K562 (cell line): ENCODE measurements at regions not wholly inside any gene's neighbourhood (a gene's known extent, or its start where the extent isn't known, plus 50 kb on each side); places are given as distances from the start of the nearest gene placed in this dataset.

ENCODE experiments used
- ATAC-seq: fragments of 200-7000 bp; cut with Tn5 transposase; 3 replicates; pipeline ENCODE4 v1.9.1; 2020; ENCODE audit warnings: moderate library complexity
- BruUV-seq: library from RNA; stranded (reverse); fragments of 400-500 nt; replicated peaks from 2 replicates; lab custom pipeline; 2021; lab: Mats Ljungman, UMichigan
- CTCF ChIA-PET: fragments of 300-600 bp; formaldehyde crosslinking; extraction: SDS; loops from one replicate; lab custom pipeline; 2021; ENCODE audit warnings: low intra/inter-chr PET ratio; lab: Yijun Ruan, JAX
- POLR2A ChIA-PET: fragments of 300-600, 350-650 bp; sonication (Branson Sonifier 250); formaldehyde crosslinking; extraction: SDS; loops from one replicate; lab custom pipeline; 2021; ENCODE audit warnings: antibody characterized with exemption, inconsistent platforms; lab: Yijun Ruan, JAX
- DNase-seq, 4 experiments: peaks; one replicate each; pipeline versions ENCODE4 v3.0.0 to v3.0.0-alpha.2; 2011 to 2018; ENCODE audit warnings: low spot score in 3 of 4, mixed read lengths in 3 of 4; ENCODE audit errors: extremely low read depth in 1 of 4
- FAIRE-seq: peaks from 2 replicates; lab custom pipeline; 2011; peaks lifted over from hg19 to GRCh38; lab: Jason Lieb, UNC
- H2AFZ ChIP-seq: 2 replicates; pipeline ENCODE4 v1.6.0; 2011; ENCODE audit warnings: low read depth, low read length, control low read depth, inconsistent platforms
- H3K27ac ChIP-seq: fragments of 200-600 bp; 3 replicates; pipeline ENCODE4 v1.8.0; 2011; ENCODE audit warnings: low read depth, mild to moderate bottlenecking, control low read depth, inconsistent platforms, low read length, moderate library complexity, mixed read lengths; ENCODE audit errors: extremely low read depth
- H3K27me3 ChIP-seq, 2 experiments: fragments of 300-600 bp in 1 of 2; 2 replicates in 1 of 2; 3 replicates in 1 of 2; pipeline versions ENCODE4 v1.6.0 to v1.8.0; 2011; ENCODE audit warnings: inconsistent platforms in 2 of 2, low read length in 2 of 2, mild to moderate bottlenecking in 1 of 2, mixed read lengths in 1 of 2, moderate library complexity in 1 of 2; ENCODE audit not compliant: control insufficient read depth in 2 of 2, insufficient read depth in 2 of 2
- H3K36me3 ChIP-seq: fragments of 300-600 bp; 3 replicates; pipeline ENCODE4 v1.8.0; 2011; ENCODE audit warnings: mild to moderate bottlenecking, low read length, inconsistent platforms; ENCODE audit not compliant: control insufficient read depth, insufficient read depth
- H3K4me1 ChIP-seq, 2 experiments: fragments of 200-600 bp in 1 of 2; replicated peaks in 1 of 2; 2 replicates in 1 of 2; 3 replicates in 1 of 2; pipeline versions ENCODE4 v1.5.1 to v1.8.0; 2011; ENCODE audit warnings: inconsistent platforms in 2 of 2, low read length in 2 of 2, mild to moderate bottlenecking in 1 of 2, mixed read lengths in 1 of 2, moderate library complexity in 1 of 2; ENCODE audit not compliant: control insufficient read depth in 2 of 2, insufficient read depth in 2 of 2
- H3K4me2 ChIP-seq: 2 replicates; pipeline ENCODE4 v1.6.1; 2011; ENCODE audit warnings: low read length, control low read depth, inconsistent platforms, mixed read lengths; ENCODE audit not compliant: insufficient read depth
- H3K4me3 ChIP-seq: fragments of 200-600 bp; sonication (generic), shearing (Covaris generic); 2 replicates; pipeline ENCODE4 v1.5.1; 2016; ENCODE audit warnings: control low read depth, inconsistent platforms
- H3K79me2 ChIP-seq: fragments of 200-600 bp; 3 replicates; pipeline ENCODE4 v1.8.0; 2011; ENCODE audit warnings: low read length, inconsistent platforms; ENCODE audit not compliant: control insufficient read depth, insufficient read depth
- H3K9ac ChIP-seq, 2 experiments: 2 replicates each; pipeline versions ENCODE4 v1.6.0 to v1.6.1; 2011; ENCODE audit warnings: low read depth in 2 of 2, low read length in 2 of 2, control low read depth in 1 of 2, inconsistent platforms in 1 of 2, mild to moderate bottlenecking in 1 of 2, mixed read lengths in 1 of 2; ENCODE audit not compliant: insufficient read depth in 1 of 2
- H3K9me1 ChIP-seq: one replicate; pipeline ENCODE4 v1.6.0; 2011; ENCODE audit warnings: inconsistent platforms, mild to moderate bottlenecking, low read length, moderate library complexity; ENCODE audit not compliant: control insufficient read depth, insufficient read depth
- H3K9me3 ChIP-seq: replicated peaks from 2 replicates; pipeline ENCODE4 v1.5.1; 2011; ENCODE audit warnings: low read depth, low read length, inconsistent platforms; ENCODE audit not compliant: control insufficient read depth, insufficient read depth
- H4K20me1 ChIP-seq: replicated peaks from 2 replicates; pipeline ENCODE4 v1.6.1; 2011; ENCODE audit warnings: low read length, inconsistent platforms, mixed read lengths; ENCODE audit not compliant: control insufficient read depth, insufficient read depth
- BCL6 ChIP-seq: fragments of 250-450 bp; sonication (Bioruptor Pico); IDR thresholded peaks from 2 replicates; pipeline ENCODE4 v1.4.0; 2020
- CBX3 ChIP-seq, 2 experiments: IDR thresholded peaks; 1 replicate in 1 of 2; 2 replicates in 1 of 2; pipeline ENCODE4 v1.6.1; 2012; ENCODE audit warnings: inconsistent platforms in 2 of 2, low read length in 2 of 2, borderline replicate concordance in 1 of 2, control low read depth in 1 of 2
- CBX8 ChIP-seq: fragments of 200-600 bp; sonication (generic); IDR thresholded peaks from 2 replicates; pipeline ENCODE4 v1.6.1; 2012; ENCODE audit warnings: borderline replicate concordance, mixed run types, low read depth, mild to moderate bottlenecking, moderate library complexity, mixed read lengths, low read length, control low read depth, inconsistent platforms; ENCODE audit not compliant: poor library complexity, severe bottlenecking; ENCODE audit errors: extremely low read depth
- ESRRA ChIP-seq: fragments of 450-650 bp; IDR thresholded peaks from 2 replicates; pipeline ENCODE4 v1.6.1; 2014; ENCODE audit warnings: low read depth, mild to moderate bottlenecking, moderate library complexity, borderline replicate concordance
- IFI16 ChIP-seq: fragments of 250-450 bp; sonication (Bioruptor Pico); IDR thresholded peaks from 2 replicates; pipeline ENCODE4 v2.1.2; 2022; ENCODE audit warnings: mild to moderate bottlenecking, inconsistent platforms
- L3MBTL2 ChIP-seq: fragments of 450-650 bp; IDR thresholded peaks from 2 replicates; pipeline ENCODE4 v1.6.1; 2016; ENCODE audit warnings: mild to moderate bottlenecking, moderate library complexity
- PREB ChIP-seq: sonication (generic); formaldehyde crosslinking; IDR thresholded peaks from 2 replicates; pipeline ENCODE4 v1.8.1; 2023; ENCODE audit warnings: mild to moderate bottlenecking, missing genetic modification reagents
- SIN3A ChIP-seq, 2 experiments: fragments of 150-350 bp in 1 of 2; IDR thresholded peaks; 2 replicates each; pipeline ENCODE4 v1.6.1; 2011 to 2016; ENCODE audit warnings: borderline replicate concordance in 2 of 2, low read depth in 2 of 2, low read length in 2 of 2, mild to moderate bottlenecking in 2 of 2, moderate library complexity in 2 of 2; ENCODE audit not compliant: control insufficient read depth in 1 of 2
- ZBTB33 ChIP-seq: sonication (generic); formaldehyde crosslinking; IDR thresholded peaks from 2 replicates; pipeline ENCODE4 v1.8.1; 2023; ENCODE audit warnings: mild to moderate bottlenecking, missing genetic modification reagents
- ZBTB8A ChIP-seq: fragments of 450-650 bp; IDR thresholded peaks from 2 replicates; pipeline ENCODE4 v1.6.1; 2018; ENCODE audit warnings: mild to moderate bottlenecking, moderate library complexity; ENCODE audit not compliant: partially characterized antibody
- ZNF146 ChIP-seq: IDR thresholded peaks from one replicate; pipeline ENCODE4 v1.6.1; 2018; ENCODE audit warnings: missing compliant biosample characterization; ENCODE audit not compliant: unreplicated experiment
- ZNF212 ChIP-seq: fragments of 450-650 bp; formaldehyde crosslinking; IDR thresholded peaks from 2 replicates; pipeline ENCODE4 v1.4.0; 2020; ENCODE audit warnings: mild to moderate bottlenecking
- WGBS: fragments of 100-300 bp; shearing (Covaris generic); methylation state at CpG from one replicate; pipeline ENCODE4 v1.1.6; 2016; ENCODE audit warnings: low coverage, mixed read lengths; ENCODE audit not compliant: insufficient coverage; ENCODE audit errors: missing lambda C conversion rate; 5-methylcytosine and 5-hydroxymethylcytosine counted together
- in situ Hi-C: fragments of 300-500 bp; cut with MboI; formaldehyde crosslinking; loops from 4 replicates; pipeline ENCODE4 v1.15.0; 2018; ENCODE audit warnings: inconsistent platforms, mixed read lengths
- intact Hi-C: fragments of 100-400 bp; cut with micrococcal nuclease; formaldehyde crosslinking; loops from 2 replicates; pipeline ENCODE4 v1.14.2; 2022
- TF ChIP-seq, protein P1 (sequence below): fragments of 450-650 bp; IDR thresholded peaks from 2 replicates; pipeline ENCODE4 v1.6.1; 2016; ENCODE audit warnings: low read depth, mild to moderate bottlenecking, moderate library complexity
- TF ChIP-seq, protein P2 (sequence below): fragments of 450-650 bp; IDR thresholded peaks from 2 replicates; pipeline ENCODE4 v1.6.1; 2017; ENCODE audit warnings: antibody characterized with exemption, mild to moderate bottlenecking

DNA sequence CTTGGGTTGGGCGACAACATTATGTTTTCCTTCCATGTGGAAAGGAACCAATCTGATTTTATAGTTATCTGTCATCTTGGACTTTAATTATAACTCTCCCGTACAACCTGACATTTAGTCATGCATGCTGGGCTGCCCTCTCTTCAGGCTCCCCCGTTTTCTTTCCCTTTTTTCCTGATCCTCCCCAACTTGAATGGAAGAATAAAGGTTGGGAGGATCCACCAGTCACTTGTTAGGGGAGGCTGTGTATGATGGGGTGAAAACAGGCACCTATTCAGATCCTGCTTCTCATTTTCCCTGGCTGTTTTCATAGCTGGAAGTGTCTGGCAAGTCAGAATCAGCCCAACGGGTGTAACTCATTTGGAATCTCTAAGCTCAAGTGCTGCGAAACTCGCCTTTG is 267.2 kb upstream of the SALL1 start (continued):
- TF ChIP-seq, protein P1, sequence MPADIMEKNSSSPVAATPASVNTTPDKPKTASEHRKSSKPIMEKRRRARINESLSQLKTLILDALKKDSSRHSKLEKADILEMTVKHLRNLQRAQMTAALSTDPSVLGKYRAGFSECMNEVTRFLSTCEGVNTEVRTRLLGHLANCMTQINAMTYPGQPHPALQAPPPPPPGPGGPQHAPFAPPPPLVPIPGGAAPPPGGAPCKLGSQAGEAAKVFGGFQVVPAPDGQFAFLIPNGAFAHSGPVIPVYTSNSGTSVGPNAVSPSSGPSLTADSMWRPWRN: no peak
- TF ChIP-seq ZNF146 (CRISPR knock-in tag): no peak
- no peak for TF ChIP-seq ZBTB8A
- TF ChIP-seq ESRRA: no peak

DNA sequence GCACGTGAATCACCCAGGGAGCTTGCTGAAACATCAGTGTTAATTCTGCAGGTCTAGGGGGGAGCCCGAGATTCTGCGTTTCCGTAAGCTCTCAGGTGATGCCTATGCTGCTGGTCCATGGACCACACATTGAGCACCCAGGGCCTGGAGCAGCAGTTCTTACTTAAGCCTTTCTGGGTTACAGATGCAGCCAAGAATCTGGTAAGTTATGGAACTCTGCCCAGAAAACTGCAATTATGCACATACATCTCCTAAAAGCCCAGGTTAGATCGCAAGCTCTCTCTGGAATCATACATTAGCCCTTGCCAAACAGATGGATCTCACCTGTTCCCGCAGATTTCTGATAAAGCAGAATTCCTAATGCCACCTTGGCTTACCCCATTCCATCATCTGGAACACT is 265.9 kb upstream of the SALL1 start:
- Histone ChIP-seq H3K4me2 (no peak overlapping the region), H3K9ac (no peak overlapping the region), H4K20me1 (no peaks in the 10 kb centered on the region), H3K36me3 (no peaks in the 10 kb centered on the region), H2AFZ (no peak overlapping the region), H3K27ac (no peak overlapping the region), H3K9me1 (no peaks in the 10 kb centered on the region), H3K79me2 (no peaks in the 10 kb centered on the region), H3K27me3 (no peaks in the 10 kb centered on the region), H3K9me3 (no peaks in the 10 kb centered on the region), H3K4me3 (no peak overlapping the region), H3K4me1 (no peaks in the 10 kb centered on the region)
- TF ChIP-seq CBX3 (IDR thresholded peaks at IDR 0.05; ENCODE audit: borderline replicate concordance in 1 of 2, low read length in 2 of 2) (no peak), ZNF212 (no peak), SIN3A (IDR thresholded peaks at IDR 0.05; ENCODE audit: borderline replicate concordance in 2 of 2, control insufficient read depth in 1 of 2, low read depth in 2 of 2, low read length in 2 of 2) (no peak), CBX8 (no peak), PREB (CRISPR knock-in tag) (no peak), ZBTB33 (CRISPR knock-in tag) (no peak), IFI16 (no peak), L3MBTL2 (no peak), BCL6 (no peak)
- TF ChIP-seq, protein P2, sequence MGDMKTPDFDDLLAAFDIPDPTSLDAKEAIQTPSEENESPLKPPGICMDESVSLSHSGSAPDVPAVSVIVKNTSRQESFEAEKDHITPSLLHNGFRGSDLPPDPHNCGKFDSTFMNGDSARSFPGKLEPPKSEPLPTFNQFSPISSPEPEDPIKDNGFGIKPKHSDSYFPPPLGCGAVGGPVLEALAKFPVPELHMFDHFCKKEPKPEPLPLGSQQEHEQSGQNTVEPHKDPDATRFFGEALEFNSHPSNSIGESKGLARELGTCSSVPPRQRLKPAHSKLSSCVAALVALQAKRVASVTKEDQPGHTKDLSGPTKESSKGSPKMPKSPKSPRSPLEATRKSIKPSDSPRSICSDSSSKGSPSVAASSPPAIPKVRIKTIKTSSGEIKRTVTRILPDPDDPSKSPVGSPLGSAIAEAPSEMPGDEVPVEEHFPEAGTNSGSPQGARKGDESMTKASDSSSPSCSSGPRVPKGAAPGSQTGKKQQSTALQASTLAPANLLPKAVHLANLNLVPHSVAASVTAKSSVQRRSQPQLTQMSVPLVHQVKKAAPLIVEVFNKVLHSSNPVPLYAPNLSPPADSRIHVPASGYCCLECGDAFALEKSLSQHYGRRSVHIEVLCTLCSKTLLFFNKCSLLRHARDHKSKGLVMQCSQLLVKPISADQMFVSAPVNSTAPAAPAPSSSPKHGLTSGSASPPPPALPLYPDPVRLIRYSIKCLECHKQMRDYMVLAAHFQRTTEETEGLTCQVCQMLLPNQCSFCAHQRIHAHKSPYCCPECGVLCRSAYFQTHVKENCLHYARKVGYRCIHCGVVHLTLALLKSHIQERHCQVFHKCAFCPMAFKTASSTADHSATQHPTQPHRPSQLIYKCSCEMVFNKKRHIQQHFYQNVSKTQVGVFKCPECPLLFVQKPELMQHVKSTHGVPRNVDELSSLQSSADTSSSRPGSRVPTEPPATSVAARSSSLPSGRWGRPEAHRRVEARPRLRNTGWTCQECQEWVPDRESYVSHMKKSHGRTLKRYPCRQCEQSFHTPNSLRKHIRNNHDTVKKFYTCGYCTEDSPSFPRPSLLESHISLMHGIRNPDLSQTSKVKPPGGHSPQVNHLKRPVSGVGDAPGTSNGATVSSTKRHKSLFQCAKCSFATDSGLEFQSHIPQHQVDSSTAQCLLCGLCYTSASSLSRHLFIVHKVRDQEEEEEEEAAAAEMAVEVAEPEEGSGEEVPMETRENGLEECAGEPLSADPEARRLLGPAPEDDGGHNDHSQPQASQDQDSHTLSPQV: no peak
- DNase-seq (no peak), ATAC-seq (no peak), FAIRE-seq (no peak)
- BruUV-seq: no TSS peak
- 4% methylated on average over 6 of the region's 6 CpGs for WGBS
- POLR2A ChIA-PET: no interaction called here
- intact Hi-C loops: no loop called here
- in situ Hi-C loops: no loop called here
- CTCF ChIA-PET: no interaction called here
